ENCODE measurements at regions not wholly inside any gene's neighbourhood (a gene's known extent, or its start where the extent isn't known, plus 50 kb on each side); places are given as distances from the start of the nearest gene placed in this dataset.
"Not testable (repeated sequence)": the region's sequence is repeated elsewhere in the genome, so short reads cannot be mapped to it uniquely, and the experiment has no call there.

DNA sequence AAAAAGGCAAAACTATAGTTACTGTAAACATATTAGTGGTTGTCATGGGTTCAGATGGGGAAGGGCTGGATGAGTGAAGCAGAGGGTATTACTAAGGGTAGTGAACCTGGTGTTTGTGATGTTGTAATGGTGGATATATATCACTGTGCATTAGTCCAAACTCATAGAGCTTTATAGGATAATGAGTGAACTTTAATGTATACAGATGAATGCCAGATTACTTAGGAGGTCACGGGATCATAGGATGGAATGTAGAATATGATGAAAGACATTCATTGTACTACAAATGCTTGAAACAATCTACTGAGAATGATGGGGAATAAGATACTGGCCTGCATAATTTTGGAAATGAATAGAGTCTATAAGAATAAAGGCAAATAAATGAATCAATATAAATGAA, 226.7 kb upstream of the ZNF804A start:
- DNase-seq = no peak

DNA sequence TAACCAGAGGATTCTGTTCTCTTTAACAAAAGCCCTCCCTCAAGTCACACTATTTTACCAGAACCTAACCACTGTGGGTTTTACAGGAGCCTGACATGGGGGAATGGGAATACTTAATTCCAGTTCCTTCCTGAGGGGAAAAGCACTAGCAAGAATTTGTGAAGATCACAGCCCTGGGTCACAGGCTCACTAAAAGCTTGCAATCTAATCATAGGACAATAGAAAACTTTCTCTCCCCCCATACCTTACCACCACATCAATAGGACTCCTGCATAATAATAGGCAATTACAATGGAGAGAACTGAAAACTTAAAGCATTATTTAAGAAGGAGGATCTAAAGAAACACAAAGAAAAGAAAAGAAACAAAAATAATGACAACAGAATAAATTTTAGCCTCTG, 225.8 kb upstream of the ZNF804A start:
- DNase-seq = no peak

DNA sequence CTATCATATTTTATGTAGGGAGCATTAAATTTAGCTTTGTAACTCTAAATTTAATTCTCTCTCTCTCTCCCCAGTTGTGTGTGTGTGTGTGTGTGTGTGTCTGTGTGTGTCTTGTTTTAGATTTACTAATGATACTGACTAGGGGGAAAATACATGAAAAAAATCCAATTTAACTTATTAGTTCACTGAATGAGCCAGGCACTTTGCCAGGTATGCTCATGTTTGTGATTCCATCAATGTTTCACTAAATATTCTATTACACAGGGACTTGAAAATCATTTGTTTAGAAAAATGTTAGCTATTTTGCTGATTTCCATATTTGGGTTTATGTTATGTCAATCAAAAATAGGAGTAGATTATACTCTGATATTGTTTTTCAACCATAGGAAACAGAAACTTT, 203.7 kb upstream of the ZNF804A start:
- no peak for DNase-seq

DNA sequence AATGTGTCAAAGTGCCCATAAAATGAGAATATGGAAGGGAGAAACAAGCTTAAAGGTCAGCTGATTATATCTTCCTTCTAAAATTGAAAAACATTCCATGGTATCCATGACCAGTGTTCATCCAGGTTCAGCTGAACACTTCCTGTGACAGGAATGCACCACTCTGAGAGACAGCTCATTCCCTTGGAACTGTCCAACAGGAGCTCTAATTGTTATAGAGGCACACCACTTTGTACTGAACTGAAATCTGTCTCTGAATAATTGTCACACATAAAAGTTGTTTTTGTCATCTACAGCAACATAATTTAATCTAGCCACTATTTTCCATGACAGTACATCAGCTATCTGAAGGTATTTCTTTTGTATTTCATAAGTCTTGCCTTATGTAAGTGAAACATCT, 195.9 kb upstream of the ZNF804A start:
- DNase-seq = no peak

DNA sequence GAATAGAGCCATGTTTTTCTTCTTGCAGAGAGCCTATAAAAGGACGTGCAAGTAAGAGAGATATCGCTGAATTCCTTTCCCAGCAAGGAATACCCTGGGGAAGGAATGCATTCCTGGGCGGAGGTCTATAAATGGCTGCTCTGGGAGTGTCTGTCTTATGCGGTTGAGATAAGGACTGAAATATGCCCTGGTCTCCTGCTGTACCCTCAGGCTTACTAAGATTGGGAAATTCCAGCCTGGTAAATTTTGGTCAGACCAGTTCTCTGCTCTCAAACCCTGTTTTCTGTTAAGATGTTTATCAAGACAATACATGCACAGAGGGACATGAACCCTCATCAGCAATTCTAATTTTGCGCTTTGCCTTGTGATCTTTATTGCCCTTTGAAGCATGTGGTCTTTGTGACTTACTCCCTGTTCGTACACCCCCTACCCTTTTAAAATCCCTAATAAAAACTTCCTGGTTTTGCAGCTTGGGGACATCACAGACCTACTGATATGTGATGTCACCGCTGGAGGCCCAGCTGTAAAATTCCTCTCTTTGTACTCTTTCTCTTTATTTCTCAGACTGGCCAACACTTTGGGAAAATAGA, 191.2 kb upstream of the ZNF804A start:
- not testable (repeated sequence) for DNase-seq

DNA sequence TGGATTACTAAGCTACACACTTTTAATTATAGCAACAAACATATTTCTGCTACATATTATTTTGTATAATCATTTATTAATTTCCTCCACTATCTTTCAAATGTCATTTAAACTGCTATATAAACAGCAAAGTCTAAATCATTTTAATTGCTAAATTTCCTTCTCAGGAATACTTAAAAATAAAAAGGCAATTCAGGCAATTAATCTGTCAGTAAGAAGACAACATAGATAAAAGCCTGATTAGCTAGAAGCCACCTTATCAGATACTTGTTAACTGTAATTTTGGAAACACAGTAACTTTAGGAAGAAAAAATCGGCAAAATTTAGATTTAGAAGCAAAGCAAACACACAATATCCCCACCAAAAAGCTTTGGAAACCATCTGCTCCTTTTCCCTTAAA, 188.2 kb upstream of the ZNF804A start:
- DNase-seq = no peak

DNA sequence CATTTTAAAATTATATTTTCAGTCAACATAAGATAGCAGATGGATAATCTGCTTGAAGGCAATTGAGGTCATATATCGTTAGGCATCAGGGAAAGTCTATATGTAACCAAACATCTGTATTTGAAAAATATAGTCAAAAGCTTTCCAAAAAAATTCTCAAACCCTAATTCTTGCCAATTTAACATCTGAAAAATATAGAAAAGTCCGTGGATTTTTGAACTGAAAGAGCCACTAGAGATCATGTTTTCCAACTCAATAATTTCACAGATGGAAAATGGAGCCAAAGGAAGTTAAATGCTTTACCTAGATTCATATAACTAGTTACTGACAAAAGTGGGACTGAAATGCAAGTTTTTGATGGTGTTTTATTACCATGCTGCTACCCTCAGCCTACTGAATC, 185.1 kb upstream of the ZNF804A start:
- no peak for DNase-seq

DNA sequence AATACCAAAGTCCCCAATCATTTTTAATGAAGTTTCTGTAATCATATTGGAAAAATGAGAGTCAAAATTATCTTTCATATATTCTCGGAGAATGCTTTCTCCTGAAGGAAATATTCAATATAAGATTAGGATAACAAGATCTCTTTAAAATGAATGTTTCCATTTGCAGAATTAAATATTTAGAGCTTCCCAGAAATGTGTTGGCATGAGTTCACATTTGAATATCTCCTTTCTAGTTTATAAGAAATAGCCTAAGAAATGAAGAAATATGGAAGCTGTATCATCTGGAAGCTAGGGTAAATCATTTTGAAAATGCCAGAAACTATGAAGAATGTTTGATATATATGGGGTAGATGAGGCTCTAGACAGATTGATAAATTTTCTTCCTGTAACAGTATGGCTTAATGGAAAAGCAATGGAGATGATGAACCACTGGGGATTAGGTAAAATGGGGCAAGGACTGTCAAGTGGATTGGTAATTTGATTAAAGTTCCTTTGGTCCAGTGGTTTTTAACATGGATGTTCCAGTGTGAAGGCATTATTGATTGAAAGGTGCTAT, 184.6 kb upstream of the ZNF804A start:
- DNase-seq = no peak

DNA sequence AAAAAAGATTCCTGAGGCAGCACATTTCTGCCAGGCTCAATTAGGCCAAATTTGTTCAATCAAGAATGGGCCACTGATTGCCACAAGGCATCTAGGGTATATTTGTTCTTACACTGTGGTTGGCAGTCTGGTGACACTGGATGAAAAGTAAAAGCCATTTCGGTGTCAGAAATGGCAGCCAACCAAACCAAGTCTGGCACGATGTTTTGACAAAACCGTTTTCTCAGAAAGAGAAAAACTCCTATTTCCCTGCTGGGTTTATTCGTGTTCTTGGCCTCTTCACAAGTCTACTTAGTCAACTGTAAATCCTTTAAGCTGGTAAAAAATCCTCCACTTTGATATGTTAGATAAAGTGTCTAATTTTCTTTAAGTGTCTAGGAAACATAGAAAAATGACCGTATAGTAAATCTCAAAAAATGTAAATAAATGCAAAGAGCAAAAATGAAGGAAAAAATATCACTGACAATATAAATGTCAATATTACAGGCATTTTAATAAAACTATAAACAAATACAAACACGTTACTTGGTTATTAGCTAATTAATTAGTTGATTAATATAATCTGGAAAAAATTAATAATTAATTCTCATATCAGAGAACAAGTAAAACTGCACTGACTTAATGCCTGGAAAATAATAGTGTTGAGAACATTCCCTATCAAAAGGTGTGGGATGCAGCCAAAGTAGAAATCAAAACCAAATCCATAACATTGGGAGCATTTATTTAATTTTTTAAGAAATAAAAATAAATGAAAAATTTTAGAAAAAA, 182.0 kb upstream of the ZNF804A start:
- no peak for DNase-seq

DNA sequence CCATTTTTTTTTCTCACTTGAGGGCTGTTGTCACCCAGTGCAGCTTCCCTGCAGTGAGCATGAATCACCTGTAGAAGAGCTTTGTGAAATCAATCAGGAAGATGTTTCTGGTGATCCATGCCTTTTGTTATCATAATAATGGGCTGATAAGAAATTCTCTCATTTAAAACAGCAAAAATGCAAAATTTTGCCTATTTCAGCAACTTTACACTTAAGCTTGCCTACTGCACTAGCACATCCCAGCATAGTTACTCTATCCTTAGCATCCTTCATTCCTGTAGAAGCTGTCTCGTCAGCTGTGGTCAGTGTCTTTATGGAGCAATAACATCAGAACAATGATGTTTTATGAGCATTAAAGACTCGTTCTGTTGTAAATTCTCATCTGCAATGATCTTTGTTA, 178.6 kb upstream of the ZNF804A start:
- no peak for DNase-seq

DNA sequence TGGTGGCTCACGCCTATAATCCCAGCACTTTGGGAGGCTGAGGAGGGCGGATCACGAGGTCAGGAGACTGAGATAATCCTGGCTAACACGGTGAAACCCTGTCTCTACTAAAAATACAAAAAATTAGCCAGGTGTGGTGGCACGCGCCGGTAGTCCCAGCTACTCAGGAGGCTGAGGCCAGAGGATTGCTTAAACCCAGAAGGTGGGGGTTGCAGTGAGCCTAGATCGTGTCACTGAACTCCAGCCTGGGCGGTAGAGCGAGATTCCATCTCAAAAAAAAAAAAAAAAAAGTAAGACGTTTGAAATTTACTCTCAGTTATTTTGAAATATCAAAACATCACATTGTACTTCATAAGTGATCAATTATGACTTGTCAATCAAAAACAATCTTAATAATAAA, 176.9 kb upstream of the ZNF804A start:
- not testable (repeated sequence) for DNase-seq

DNA sequence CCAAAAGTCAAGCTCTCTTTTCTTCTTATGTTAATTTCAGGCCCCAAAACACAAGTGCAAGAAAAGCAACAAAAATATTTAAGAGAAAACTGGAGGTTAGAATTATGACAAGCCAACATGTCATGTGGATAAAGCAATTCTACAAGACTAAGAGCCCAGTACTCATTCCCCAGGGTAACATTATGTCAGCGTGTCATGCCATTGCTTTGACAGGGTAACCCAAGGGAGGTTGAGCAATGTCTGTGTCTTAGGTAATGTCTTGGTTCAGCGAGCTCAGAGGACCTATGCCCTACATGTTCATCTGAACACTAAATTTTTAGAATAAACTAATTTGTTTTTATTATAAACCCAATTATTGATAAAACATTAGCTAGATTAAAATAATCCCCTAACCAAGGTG, 173.2 kb upstream of the ZNF804A start:
- DNase-seq = no peak

DNA sequence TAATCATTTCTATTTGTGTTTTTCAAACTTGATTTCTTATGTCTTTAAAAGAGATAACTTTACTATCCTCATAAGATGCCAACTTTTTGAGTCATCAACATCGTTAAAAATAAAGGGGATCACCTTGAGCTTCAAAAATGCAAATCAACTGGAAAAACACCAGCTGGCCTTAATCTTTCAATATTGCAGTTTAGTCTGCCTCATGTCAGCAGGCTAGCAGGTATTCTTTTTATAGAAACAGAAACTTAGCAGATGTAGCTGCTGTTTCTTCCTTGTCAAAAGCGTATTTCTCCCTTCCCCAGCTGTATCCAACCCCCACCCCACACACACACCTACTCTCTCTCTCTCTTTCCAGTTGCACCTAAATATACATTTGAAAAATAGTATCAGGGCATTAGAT, 154.1 kb upstream of the ZNF804A start:
- DNase-seq = no peak

DNA sequence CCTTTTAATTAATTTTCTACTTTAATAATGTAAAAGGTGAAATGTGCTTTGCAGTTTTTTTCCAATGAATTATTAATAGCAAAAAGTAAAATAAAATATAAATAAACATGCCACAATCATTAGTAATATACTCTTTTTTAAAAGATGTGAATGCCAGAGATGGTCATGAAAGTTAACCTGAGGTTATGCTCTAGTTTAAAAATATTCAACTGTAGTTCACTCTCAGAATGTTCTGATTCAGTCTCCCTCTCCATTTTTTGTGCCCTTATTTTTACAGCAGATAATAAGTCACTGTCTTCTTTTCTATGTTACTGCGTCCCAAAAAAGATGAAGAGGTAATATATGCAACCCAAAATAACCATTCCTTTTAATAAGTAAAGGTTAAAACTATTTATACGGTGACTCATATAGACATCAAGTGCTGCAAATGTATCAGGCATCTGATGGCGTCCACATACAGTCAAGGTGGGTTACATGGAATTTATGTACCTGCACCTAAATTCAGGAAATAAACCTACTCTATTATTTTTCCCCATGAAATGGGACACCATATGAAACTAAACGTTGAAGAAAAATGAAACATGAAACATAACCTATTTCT, 153.6 kb upstream of the ZNF804A start:
- no peak for DNase-seq

DNA sequence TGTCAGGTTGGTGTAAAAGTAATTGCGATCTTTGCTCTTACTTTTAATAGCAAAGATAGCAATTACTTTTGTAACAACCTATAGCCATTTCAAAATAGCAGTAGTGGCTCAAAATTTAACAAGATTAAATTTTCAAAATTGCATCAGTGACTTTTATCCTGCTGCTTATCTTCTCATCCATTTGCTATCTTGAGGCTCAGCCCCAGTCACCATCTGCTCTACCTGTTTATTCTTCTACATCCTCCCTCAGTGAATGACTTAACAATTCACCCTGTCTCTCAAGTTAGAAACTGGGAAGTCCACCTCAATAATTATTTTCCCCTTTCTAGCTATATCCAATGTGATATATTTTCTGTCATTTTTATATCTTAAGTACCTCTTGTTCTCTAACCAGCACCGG, 148.6 kb upstream of the ZNF804A start:
- no peak for DNase-seq

DNA sequence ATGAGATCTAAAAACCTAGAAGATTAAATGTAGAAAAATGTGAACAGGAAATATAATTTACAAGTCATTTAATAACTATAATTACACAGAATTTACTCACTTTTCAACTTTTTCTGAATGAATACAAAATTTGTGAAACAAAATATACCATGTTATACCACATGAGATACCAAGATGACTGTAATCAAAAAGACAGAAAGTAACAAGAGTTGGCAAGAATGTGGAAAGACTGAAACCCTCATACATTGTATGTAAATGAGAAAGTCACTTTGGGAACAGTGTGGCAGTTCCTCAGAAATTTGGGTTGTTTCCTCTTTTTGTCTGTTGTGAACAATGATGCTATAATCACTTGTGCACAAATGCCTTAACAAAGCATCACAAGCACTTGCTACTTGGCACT, 145.4 kb upstream of the ZNF804A start:
- no peak for DNase-seq

DNA sequence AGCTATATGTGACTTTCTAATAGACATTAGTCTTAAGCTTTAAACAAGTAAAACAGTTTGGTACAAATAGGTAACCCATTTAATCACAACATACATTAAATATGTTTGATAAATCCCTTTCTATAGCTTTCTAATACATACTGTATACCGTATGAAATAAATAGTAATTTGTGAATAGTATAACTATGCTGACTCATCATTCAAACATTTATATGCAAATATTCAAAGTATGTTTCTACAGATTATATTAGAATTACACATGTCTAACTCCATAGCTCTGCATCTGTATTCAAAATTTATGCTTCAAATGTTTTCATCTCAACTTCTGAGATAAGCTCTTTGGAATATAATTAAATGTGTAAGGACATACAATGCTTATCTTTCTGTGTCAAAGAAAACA, 142.7 kb upstream of the ZNF804A start:
- DNase-seq = no peak

DNA sequence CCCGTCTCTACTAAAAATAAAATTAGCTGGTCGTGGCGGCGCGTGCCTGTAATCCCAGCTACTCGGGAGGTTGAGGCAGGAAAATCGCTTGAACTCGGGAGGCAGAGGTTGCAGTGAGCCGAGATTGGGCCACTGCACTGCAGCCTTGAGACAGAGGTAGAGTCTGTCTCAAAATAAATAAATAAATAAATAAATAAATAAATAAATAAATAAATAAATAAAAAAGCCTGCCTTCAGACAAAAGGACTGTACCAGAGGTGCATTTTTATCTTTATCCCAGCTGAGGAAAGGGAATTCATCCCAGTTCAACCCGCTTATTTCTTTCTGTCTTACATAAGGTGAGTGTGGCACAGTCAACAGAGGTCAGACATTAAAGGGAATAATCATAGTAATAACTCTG, 141.6 kb upstream of the ZNF804A start:
- not testable (repeated sequence) for DNase-seq

DNA sequence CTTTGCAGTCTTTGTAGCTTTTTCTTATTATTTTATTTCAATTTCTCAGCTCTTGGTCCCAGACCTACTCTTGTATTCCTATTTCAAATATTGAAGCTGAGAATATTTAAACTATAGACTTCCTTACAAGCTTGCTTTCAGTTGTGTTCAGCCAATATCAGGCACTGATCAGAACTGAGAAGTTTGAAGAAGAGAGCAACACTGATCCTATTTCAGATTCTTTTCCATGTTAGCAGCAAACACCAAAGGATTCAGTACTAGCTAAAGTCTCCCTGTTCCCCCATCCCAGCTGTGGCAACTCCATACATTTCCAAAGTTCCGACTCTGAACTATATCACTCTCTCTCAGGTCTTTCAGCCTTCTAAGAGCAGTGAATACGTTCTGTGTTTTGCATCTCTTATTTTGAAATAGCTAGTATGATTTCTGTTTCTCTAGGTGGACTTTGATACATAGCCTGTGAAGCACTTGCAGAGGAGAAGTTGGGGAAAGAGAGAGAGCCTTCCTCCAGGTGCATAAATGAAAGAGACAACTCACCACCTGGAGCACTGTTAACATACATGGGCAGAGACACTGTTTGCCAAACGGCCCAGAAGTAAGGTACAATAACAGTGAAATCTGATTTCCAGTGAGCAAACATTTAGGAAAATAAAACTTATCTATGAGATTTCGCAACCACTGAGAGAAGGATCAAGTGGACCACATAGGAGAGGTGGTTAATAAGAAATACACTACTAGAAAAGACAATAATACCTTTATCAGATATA, 135.0 kb upstream of the ZNF804A start:
- DNase-seq = no peak

DNA sequence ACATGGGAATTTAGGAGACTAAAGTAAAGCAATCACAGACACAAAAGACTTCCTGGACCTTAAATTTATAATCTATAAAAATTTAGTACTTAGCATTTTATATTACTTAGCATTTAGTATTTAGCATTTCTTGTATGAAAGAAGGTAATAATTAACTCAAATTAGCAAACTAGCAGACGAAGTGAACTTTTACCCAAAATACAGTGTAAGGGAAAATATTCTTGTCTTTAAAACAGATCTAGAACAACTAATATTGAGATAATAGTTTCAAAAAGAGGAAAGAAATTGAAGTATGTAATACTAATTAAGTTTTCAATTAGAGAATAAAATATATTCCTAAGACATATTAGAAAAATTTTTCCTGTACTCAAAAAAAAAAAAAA, 134.5 kb upstream of the ZNF804A start:
- no peak for DNase-seq

DNA sequence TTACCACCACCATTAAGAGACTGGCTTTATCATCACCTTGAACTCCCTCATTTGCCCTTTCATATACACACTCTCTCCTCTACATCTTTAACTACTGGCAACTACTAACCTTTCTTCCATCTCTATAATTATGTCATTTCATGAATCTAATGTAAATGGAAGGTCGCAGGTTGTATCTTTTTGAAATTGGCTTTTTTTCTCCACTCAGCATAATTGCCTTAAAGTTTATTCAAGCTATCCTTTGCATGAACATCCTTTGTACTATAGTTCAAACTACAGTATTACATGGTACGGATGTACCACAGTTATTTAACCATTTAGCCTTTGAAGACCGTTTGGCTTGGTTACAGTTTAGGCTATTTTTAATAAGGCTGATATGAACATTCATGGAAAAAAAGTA, 129.5 kb upstream of the ZNF804A start:
- no peak for DNase-seq

DNA sequence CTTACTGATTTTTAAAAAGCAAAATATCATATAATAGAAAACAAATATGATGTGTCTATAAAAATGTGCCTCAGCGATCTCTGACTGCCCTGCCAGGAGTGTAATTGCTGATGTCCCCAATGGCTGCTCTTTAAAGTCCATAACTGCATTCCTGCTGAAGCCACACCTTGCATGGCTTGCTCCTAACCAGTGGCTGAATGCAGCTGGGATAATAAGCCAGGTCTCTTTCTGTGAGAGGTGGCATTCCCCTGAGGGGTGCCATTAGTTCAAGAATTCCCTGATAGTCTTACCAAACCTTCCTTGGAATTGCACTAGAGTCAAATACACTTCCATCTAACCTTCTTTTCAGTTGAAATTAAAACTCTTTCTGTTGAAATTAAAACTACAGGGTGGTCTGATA, 125.8 kb upstream of the ZNF804A start:
- no peak for DNase-seq

DNA sequence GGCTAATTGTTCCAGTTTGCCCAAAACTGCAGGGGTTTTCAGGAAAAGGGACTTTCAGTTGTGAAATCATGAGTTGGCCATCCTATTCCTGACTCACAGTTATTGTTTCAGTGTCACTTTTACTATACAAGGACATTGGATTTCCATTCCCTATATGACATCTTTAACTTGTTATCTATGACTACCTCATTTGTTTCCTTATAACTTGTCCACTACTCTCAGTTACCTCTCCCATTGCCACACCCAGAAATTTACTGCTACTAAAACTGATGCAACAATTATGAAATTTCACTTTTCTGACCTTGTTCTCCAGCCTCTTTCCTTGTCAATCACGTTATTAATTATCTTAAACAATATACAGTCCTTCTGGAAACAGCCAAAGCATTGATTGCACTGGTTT, 116.5 kb upstream of the ZNF804A start:
- DNase-seq = no peak

DNA sequence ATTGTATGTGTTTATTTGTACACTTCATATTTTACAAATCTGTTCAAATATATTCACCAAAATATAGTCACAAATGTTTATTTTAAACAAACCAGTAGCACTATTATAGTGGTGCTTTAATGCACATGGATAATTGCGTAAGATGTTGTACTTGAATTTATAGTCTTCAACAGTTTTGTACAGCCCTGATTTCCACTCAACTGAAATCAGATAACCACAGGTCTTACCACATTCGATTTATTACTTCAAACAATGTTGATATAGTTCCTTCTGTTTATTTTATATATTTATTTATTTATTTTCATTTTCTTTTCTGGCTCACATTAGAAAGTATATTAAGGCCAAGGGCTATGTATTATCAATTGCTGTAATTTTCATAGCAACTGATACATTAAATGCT, 99.4 kb upstream of the ZNF804A start:
- DNase-seq = no peak
